ENCODE measurements at regions not wholly inside any gene's neighbourhood (a gene's known extent, or its start where the extent isn't known, plus 50 kb on each side); places are given as distances from the start of the nearest gene placed in this dataset.

DNA sequence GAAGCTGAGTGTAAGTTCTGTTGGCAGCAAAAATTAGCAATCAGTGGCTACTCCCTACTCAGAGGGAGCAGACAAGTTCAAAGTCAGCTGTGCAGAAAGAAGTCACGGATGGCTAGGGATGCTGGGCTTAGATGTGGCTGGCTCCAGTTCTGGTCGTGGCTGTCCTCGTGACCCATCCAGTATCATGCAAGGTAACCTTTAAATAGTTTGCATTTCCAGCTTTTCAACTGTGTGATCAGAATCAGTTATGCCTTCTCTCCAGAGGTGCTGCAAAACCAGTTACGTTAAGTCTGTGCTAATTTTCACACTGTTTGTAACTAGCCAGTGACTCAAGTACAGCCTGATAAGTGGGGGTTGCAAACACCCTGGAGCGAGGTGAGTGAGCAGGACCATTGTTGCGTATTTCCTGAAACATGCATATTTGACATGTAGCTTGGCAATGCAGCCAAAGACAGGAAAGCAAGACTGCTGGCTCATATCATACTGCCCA lies 302.4 kb downstream of the ATPSCKMT start:
- H3K4me1 Mint-ChIP-seq: no peaks in the 10 kb centered on the region
- no peak overlapping the region for H3K4me3 Mint-ChIP-seq
- DNase-seq: no peak
- no peak overlapping the region for H3K27ac Mint-ChIP-seq
- no peaks in the 10 kb centered on the region for H3K36me3 Mint-ChIP-seq
- TF ChIP-seq, protein P1, sequence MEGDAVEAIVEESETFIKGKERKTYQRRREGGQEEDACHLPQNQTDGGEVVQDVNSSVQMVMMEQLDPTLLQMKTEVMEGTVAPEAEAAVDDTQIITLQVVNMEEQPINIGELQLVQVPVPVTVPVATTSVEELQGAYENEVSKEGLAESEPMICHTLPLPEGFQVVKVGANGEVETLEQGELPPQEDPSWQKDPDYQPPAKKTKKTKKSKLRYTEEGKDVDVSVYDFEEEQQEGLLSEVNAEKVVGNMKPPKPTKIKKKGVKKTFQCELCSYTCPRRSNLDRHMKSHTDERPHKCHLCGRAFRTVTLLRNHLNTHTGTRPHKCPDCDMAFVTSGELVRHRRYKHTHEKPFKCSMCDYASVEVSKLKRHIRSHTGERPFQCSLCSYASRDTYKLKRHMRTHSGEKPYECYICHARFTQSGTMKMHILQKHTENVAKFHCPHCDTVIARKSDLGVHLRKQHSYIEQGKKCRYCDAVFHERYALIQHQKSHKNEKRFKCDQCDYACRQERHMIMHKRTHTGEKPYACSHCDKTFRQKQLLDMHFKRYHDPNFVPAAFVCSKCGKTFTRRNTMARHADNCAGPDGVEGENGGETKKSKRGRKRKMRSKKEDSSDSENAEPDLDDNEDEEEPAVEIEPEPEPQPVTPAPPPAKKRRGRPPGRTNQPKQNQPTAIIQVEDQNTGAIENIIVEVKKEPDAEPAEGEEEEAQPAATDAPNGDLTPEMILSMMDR (IDR thresholded peaks at IDR 0.05): no peak
- no peaks in the 10 kb centered on the region for H3K79me2 ChIP-seq (ENCODE audit: insufficient read depth, low read length)
- intact Hi-C loops (cut with micrococcal nuclease): no loop called here
- H3K9ac ChIP-seq (ENCODE audit: insufficient read depth, low read length, poor library complexity, severe bottlenecking): no peak overlapping the region
- no peaks in the 10 kb centered on the region for H3K36me3 ChIP-seq (replicated peaks in 1 of 2; ENCODE audit: control insufficient read depth in 1 of 2, insufficient read depth in 2 of 2, low read length in 2 of 2)
- no peaks in the 10 kb centered on the region for H4K20me1 ChIP-seq (ENCODE audit: insufficient read depth, low read length)
- no peak overlapping the region for H3K4me3 ChIP-seq (replicated peaks in 1 of 3; ENCODE audit: low read depth in 2 of 3, low read length in 3 of 3)
- H3K27me3 ChIP-seq (ENCODE audit: control insufficient read depth in 2 of 2, insufficient read depth in 2 of 2, low read length in 2 of 2): no peaks in the 10 kb centered on the region
- H3K4me1 ChIP-seq (ENCODE audit: control insufficient read depth in 1 of 2, insufficient read depth in 2 of 2, low read length in 2 of 2): no peaks in the 10 kb centered on the region
- 69% methylated on average over 6 of the region's 6 CpGs for WGBS (ENCODE audit: insufficient coverage)
- peaks cover 0 to 2% (median 0%) of the 10 kb centered on the region in 3 donors for H3K27me3 Mint-ChIP-seq (ENCODE audit: low read depth in 3 of 3)
- H3K27ac ChIP-seq (ENCODE audit: low read depth in 1 of 2, low read length in 2 of 2): no peak overlapping the region
- peaks cover 0 to 9% (median 0%) of the 10 kb centered on the region in 7 donors for H3K9me3 Mint-ChIP-seq
- H3K9me3 ChIP-seq (replicated peaks in 1 of 2; ENCODE audit: control insufficient read depth in 1 of 2, insufficient read depth in 1 of 2, low read length in 2 of 2): no peaks in the 10 kb centered on the region
- H2AFZ ChIP-seq (ENCODE audit: insufficient read depth, low read depth, low read length, poor library complexity, severe bottlenecking): no peak overlapping the region
- H3K4me2 ChIP-seq (replicated peaks; ENCODE audit: extremely low read depth, low read length, poor library complexity, severe bottlenecking): no peak overlapping the region

DNA sequence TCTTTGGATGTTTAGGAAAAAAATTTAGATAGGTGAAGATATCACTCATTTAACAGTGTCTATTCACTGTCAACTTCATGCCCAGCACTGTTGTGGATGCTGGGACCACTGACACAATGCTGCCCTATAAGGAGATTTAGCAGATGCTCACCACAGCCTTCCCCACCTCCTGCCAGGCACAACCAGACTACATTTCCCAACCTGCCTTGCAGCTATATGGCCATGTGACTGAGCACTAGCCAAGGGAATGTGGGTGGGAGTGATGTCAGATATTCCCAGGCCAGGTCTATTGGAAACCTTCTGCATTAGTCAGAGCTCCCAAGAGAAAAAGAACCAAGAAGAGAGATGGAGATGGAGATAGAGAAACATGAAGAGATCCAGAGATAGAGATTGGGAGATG lies 302.6 kb upstream of the TAS2R1 start:
- Histone ChIP-seq H3K4me2 (replicated peaks; ENCODE audit: extremely low read depth, low read length, poor library complexity, severe bottlenecking) (no peak overlapping the region), H3K9me3 (replicated peaks in 1 of 2; ENCODE audit: control insufficient read depth in 1 of 2, insufficient read depth in 1 of 2, low read length in 2 of 2) (peaks cover 0 to 6% of the 10 kb centered on the region in 2 donors), H4K20me1 (ENCODE audit: insufficient read depth, low read length) (no peaks in the 10 kb centered on the region), H2AFZ (ENCODE audit: insufficient read depth, low read depth, low read length, poor library complexity, severe bottlenecking) (no peak overlapping the region), H3K36me3 (replicated peaks in 1 of 2; ENCODE audit: control insufficient read depth in 1 of 2, insufficient read depth in 2 of 2, low read length in 2 of 2) (no peaks in the 10 kb centered on the region), H3K27ac (ENCODE audit: low read depth in 1 of 2, low read length in 2 of 2) (no peak overlapping the region), H3K27me3 (ENCODE audit: control insufficient read depth in 2 of 2, insufficient read depth in 2 of 2, low read length in 2 of 2) (no peaks in the 10 kb centered on the region), H3K9ac (ENCODE audit: insufficient read depth, low read length, poor library complexity, severe bottlenecking) (no peak overlapping the region), H3K4me1 (ENCODE audit: control insufficient read depth in 1 of 2, insufficient read depth in 2 of 2, low read length in 2 of 2) (no peaks in the 10 kb centered on the region), H3K4me3 (replicated peaks in 1 of 3; ENCODE audit: low read depth in 2 of 3, low read length in 3 of 3) (no peak overlapping the region), H3K79me2 (ENCODE audit: insufficient read depth, low read length) (no peaks in the 10 kb centered on the region)
- no peak for DNase-seq
- TF ChIP-seq, protein P1 (IDR thresholded peaks at IDR 0.05): no peak
- intact Hi-C loops (cut with micrococcal nuclease): no loop called here
- Mint-ChIP-seq H3K9me3 (peaks cover 2 to 17% (median 8%) of the 10 kb centered on the region in 7 donors), H3K27me3 (ENCODE audit: low read depth in 3 of 3) (no peaks in the 10 kb centered on the region), H3K4me3 (no peak overlapping the region), H3K36me3 (no peaks in the 10 kb centered on the region), H3K4me1 (no peaks in the 10 kb centered on the region), H3K27ac (no peak overlapping the region)
